GM18909 (cell line): ENCODE measurements at regions not wholly inside any gene's neighbourhood (a gene's known extent, or its start where the extent isn't known, plus 50 kb on each side); places are given as distances from the start of the nearest gene placed in this dataset.
"Not testable (repeated sequence)": the region's sequence is repeated elsewhere in the genome, so short reads cannot be mapped to it uniquely, and the experiment has no call there.

Experiments
- ATAC-seq: cut with Tn5 transposase; IDR thresholded peaks from one replicate; pipeline ENCODE4 v1.9.1; 2021; ENCODE audit warnings: mild to moderate bottlenecking; ENCODE audit not compliant: unreplicated experiment, poor library complexity

GRCh38 chr6:15132854-15133670, 112.8 kb upstream of the JARID2 start:
- no peak for ATAC-seq

GRCh38 chr6:15137086-15137485, 108.8 kb upstream of the JARID2 start:
- ATAC-seq = no peak

GRCh38 chr6:15143086-15143485, 102.8 kb upstream of the JARID2 start:
- no peak for ATAC-seq

GRCh38 chr6:15143540-15143939, 102.3 kb upstream of the JARID2 start:
- no peak for ATAC-seq

GRCh38 chr6:15145821-15146220, 100.0 kb upstream of the JARID2 start:
- ATAC-seq = no peak

- ATAC-seq = no peak
These were observed 98.0 kb upstream of the JARID2 start for GRCh38 chr6:15147827-15148226.

GRCh38 chr6:15148356-15148946, 97.4 kb upstream of the JARID2 start:
- no peak for ATAC-seq

- no peak for ATAC-seq
These were observed 95.7 kb upstream of the JARID2 start for GRCh38 chr6:15150207-15150606.

GRCh38 chr6:15152700-15153099, 93.2 kb upstream of the JARID2 start:
- no peak for ATAC-seq

GRCh38 chr6:15153191-15153590, 92.7 kb upstream of the JARID2 start:
- no peak for ATAC-seq

GRCh38 chr6:15157479-15157878, 88.4 kb upstream of the JARID2 start:
- ATAC-seq = no peak

GRCh38 chr6:15158821-15159619, 86.8 kb upstream of the JARID2 start:
- ATAC-seq = no peak

- ATAC-seq = no peak
These were observed 85.1 kb upstream of the JARID2 start for GRCh38 chr6:15160812-15161211.

- not testable (repeated sequence) for ATAC-seq
These were observed 81.0 kb upstream of the JARID2 start for GRCh38 chr6:15164855-15165254.

GRCh38 chr6:15166121-15166520, 79.7 kb upstream of the JARID2 start:
- no peak for ATAC-seq

GRCh38 chr6:15170126-15170525, 75.7 kb upstream of the JARID2 start:
- ATAC-seq = no peak

GRCh38 chr6:15171026-15171425, 74.8 kb upstream of the JARID2 start:
- ATAC-seq = no peak

GRCh38 chr6:15176816-15177370, 69.0 kb upstream of the JARID2 start:
- no peak for ATAC-seq

GRCh38 chr6:15183979-15184378, 61.9 kb upstream of the JARID2 start:
- ATAC-seq = no peak

- no peak for ATAC-seq
These were observed 61.4 kb upstream of the JARID2 start for GRCh38 chr6:15184441-15184861.

GRCh38 chr6:15185111-15185510, 60.8 kb upstream of the JARID2 start:
- ATAC-seq = not testable (repeated sequence)
